Activated naive CD4-positive, alpha-beta T cell treated with Interleukin-2 at 50 U/mL for 16 hours (primary cell): ENCODE measurements at regions not wholly inside any gene's neighbourhood (a gene's known extent, or its start where the extent isn't known, plus 50 kb on each side); places are given as distances from the start of the nearest gene placed in this dataset.

Source experiments
- DNase-seq: peaks from one replicate; pipeline ENCODE4 v3.0.0-alpha.2; 2020

DNA sequence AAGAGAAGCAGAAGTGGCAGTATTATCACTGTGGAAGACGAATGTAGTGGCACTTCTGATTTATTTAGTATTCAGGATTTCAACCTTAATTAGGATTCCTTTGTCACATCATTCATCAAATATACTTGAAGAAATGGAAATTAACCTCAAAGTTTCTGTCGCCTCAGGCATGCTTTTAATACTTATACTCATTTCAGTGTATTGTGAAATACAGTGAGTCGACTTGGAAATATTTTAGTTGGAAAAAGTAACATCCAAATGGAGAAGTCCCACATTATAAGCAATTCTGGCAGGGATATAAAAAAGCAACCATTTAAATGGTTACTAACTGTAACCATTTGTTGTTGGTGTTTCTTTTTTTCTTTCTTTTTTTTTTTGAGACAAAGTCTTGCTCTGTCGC is 648.8 kb downstream of the ARL4A start:
- DNase-seq: no peak

GRCh38 chr7:13352677-13353076 is 636.8 kb downstream of the ETV1 start:
- DNase-seq: no peak

DNA sequence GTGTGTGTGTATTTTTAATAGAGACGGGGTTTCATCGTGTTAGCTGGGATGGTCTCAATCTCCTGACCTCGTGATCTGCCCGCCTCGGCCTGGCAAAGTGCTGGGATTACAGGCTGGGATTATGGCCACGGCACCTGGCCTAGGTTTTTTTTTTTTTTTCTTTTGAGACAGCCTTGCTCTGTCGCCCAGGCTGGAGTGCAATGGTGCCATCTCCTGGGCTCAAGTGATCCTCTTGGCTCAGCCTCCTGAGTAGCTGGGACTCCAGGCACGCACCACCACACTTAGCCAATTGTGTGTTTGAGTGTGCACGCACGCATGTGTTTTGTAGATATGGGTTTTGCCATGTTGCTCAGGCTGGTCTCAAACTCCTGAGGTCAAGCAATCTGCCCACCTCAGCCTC is 629.8 kb downstream of the ETV1 start:
- DNase-seq: no peak

DNA sequence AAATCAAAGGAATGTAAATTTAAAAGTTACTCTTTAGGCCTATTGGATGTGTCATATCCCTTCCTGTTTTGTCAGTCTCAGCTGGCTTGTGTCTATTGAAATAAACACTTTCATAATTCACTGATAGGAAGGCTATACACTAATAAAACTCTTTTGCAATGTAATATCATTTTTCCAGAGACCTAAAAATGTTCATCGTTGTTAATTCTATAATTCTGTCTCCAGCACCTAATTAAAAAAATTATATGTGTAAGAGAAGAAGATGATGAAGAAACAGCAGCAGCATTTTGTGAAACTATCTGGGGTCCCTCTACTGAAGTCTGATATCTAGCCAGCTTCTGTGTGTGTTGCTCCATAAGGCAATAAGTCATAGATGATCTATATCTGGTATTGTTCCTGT is 602.7 kb downstream of the ETV1 start:
- DNase-seq: no peak

DNA sequence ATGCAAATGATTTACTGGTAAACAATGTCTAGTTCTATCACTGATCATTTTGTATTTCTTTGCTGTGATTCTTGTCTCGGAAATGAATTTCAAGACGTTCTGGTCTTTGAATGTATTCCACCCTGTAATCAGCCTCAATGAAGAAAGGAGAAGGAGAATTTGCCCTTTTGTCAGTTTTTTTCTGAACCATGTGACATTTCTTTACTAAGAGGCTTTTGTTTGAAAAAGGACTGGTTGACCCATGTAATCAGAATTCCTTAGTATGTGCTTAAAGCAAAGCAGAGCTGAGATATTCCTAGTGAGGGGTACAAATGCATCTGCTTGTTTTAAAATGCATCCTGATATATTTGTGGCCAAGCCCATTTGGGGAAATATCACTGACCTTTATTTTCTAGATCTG is 581.6 kb downstream of the ETV1 start:
- DNase-seq: no peak

DNA sequence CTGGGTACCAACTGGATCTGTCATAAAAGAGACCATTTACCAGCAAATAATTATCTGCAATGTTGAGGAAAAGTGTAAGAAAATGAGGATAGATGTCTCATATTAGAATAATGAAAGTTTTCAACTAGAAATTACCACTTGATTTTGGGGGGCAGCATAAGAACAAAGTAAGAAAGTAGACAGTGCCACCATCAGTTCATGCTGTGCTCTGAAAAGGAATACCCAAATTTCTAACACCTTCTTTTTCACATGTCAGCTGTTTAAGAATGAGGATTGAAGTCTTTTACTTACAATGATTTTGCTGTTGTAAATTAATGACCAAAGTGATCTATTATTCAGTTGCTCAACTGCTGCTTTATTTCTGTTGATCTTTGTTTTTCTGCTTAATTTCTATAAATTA is 578.3 kb downstream of the ETV1 start:
- no peak for DNase-seq

- no peak for DNase-seq
Measured at GRCh38 chr7:13411636-13412035, 577.8 kb downstream of the ETV1 start.

DNA sequence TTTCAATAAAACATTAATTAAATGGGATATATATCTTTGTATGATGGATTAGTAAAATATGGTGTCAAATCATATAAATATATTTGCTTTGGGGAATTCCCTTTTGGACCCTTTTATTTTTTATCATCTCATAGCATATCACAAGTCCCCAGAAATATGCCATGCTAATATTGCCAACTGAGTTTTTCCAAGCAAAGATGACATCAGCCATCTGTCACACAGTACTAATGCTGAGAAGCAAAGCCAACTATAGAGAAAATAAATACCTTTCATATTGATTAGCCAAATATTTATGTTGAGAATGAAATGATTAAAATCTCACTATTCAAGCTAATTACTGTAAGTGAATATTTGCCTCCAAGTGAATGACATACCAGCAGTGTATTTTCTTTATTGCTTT is 575.3 kb downstream of the ETV1 start:
- DNase-seq: no peak

- no peak for DNase-seq
Measured at GRCh38 chr7:13414661-13415107, 574.8 kb downstream of the ETV1 start.

DNA sequence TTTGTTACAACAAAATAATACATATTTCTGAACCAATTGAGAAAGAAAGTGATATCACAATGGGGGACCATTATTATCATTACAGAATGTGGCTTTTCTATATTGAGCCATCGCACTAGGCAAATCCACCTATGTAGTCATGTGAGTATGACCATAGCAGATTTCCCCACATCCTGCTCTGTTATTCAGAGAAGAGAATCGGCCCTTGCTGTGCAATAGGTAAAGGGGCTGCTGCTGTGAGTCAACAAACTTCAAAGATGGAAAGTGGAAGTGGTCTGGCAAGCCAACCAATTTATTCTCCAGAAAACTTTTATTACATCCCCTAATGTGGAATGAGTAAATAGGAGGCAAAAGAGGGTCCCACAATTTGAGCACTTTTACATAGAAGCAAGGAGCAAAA is 573.4 kb downstream of the ETV1 start:
- no peak for DNase-seq

DNA sequence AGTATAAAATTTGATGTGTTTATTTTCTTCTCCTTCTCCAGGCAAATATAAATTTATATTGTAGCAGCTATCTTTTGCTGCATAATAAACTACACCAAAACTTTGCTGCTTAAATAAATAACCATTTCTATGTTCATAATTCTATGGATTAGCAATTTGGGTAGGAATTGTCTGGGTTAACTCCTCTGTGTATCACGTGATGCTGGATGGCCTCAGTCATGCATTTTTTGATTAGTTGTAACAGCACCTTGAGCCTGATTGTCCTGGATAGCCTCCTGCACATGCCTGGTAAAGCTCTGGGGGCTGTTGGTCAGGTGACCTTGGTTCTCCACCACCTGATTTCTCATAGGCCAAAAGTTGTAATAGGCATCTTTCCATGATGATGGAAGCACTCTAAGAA is 572.9 kb downstream of the ETV1 start:
- DNase-seq: no peak

DNA sequence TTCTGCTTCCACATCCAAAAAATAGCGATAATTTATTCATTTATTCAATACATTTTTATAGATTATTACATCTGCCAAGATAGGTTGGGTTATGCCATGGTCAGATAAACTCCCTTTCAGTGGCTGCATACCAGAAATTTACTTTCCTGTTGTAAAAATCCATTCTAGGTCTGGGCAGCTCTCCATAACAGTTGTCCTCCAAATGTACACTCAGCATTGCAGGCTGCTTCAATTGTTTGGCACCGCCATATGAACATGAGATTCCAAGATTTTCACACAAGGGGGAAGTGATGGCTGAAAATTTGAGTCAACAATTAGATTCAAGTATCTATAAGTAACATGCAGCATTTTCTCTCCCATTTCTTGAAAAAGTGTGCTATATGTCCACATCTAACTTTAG is 568.7 kb downstream of the ETV1 start:
- no peak for DNase-seq

- DNase-seq: no peak
Measured at GRCh38 chr7:13421776-13422175, 567.7 kb downstream of the ETV1 start.

DNA sequence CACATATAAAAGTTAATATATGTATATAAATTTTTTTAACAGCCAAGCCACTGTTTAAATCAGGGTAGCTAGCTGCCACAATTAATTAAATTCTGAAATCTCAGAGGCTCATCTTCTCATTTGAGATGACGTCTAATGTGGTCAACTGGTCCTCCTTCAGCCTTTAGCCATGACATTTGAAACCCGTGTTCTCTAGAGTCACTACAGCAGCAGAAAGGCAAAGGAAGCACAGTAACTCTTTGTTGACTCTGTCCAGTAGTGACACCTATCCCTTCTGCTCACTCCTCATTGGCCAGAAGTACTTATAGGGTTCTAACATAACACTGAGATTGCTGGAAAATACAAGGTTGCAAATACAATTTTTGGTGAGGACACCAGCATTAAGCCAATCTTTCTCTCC is 555.5 kb downstream of the ETV1 start:
- DNase-seq: no peak

- no peak for DNase-seq
Measured at GRCh38 chr7:13442226-13442625, 547.2 kb downstream of the ETV1 start.

DNA sequence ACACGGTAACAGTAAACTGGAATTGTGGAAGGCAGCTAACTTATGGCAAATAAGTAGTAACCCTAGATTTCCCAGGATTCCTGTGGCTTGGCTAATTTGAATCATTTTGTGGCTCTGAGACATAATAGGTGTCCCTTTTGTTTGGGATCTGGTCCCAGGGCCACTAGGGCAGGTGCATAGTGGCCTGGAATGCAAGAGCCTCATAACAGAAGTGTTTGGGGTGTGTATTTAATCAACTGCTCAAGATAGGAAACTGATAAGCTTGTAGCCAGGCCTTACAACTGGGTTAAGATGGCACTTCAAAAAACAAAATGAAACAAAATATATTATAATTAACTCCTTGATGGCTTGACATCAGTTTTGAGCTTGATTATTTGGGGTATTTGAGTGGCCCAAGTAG is 541.8 kb downstream of the ETV1 start:
- DNase-seq: no peak

DNA sequence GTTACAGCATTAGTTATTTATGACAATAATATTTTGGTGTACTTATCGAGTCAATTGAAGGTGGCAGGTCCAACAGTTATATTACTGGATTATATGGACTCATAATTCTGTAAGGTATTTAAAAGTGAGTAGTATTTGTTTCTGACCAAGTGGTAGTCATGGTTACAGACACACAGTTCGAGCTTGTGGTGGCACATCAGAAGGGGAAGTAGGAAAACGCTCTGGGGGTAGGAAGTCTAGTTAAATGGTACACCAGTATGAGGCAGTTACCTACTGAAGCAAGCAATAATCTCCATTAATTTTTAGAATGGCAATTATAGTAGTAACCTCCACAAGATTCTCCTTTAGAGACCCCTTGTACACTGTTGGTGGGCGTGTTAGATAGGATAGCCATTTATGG is 541.2 kb downstream of the ETV1 start:
- no peak for DNase-seq

DNA sequence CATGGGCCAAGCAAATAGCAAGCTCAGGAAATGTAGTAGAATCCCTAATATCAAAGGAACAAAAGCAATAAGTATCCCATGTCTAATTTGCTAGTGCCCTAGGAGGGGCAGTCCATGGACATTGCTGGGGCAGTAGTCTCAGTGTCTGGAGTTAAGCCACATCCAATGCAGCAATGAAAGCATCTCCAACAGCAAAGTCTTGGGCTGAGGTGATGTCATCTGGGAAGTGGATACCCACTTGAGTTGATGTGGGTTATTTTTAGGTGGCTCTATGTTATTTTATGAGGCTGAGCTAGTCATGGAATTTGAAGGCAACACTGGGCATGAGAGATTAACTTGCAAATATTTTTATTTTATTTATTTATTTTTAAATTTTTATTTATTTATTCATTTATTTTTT is 540.0 kb downstream of the ETV1 start:
- DNase-seq: no peak

GRCh38 chr7:13454916-13455592 is 534.4 kb downstream of the ETV1 start:
- DNase-seq: no peak

GRCh38 chr7:13457790-13458189 is 531.7 kb downstream of the ETV1 start:
- DNase-seq: no peak

- DNase-seq: no peak
Measured at GRCh38 chr7:13466874-13467547, 522.5 kb downstream of the ETV1 start.

- DNase-seq: no peak
Measured at GRCh38 chr7:13476881-13477444, 512.5 kb downstream of the ETV1 start.

GRCh38 chr7:13489386-13489785 is 500.1 kb downstream of the ETV1 start:
- no peak for DNase-seq

GRCh38 chr7:13496976-13497375 is 492.5 kb downstream of the ETV1 start:
- DNase-seq: no peak

DNA sequence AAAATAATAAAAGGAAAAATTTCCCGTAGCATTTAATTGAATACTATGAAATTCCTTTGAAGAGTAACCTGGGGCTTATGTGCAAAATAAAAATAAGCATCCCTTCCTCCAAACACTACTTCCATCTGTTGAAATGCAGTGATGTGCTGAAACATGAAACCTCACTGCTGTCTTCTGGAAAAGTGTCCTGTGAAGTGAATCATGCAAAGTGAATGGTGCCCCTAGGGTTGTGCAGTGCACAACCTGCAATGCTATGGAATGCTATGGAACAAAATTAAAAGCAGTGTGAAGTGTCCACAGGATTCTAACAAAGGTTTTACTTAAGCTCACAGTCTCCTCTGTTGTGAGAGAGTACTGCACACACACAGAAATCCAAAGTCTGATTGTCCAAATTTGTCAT is 480.9 kb downstream of the ETV1 start:
- DNase-seq: no peak
